EL (cell line): ENCODE measurements at regions not wholly inside any gene's neighbourhood (a gene's known extent, or its start where the extent isn't known, plus 50 kb on each side); places are given as distances from the start of the nearest gene placed in this dataset.

Source experiments
- DNase-seq: peaks from one replicate; pipeline ENCODE4 v3.0.0-alpha.2; 2016

DNA sequence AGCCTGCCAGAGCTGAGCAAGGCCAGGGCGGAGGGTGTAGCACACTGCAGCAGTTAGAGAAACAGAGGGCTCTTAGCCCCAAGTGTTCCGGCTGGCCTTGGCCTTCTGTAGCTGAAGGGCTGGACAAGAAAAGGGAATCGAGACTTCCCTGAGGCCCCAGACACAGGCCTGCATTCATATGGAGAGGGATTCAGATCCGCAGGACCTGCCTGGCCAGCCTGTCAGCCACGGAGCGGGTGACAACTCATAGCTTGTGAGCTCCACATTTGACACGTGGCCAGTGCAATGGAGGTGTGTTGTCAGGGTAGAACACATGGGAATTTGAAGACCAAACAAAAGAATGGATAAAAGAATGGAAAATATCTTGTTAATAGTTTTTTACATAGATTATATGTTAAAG is 182.2 kb upstream of the GSC start:
- DNase-seq: no peak

DNA sequence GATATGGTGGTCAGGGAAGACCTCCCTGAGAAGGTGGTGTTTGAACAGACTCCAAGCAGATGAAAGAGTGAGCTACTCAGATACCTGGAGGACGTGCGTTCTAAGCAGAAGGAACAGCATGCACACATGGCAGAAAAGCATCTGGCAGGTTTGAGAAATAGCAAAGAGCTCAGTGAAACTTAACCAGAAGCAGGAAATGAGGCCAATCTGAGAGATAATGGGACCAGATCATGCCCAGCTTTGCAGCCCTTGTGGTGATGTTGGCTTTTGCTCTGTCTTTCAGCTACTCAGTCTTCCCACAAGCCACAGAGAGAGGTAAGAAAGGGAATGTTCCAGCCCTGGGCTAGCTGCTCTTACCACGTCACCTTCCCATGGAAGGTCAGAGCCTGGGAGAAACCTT is 176.3 kb upstream of the GSC start:
- DNase-seq: no peak

DNA sequence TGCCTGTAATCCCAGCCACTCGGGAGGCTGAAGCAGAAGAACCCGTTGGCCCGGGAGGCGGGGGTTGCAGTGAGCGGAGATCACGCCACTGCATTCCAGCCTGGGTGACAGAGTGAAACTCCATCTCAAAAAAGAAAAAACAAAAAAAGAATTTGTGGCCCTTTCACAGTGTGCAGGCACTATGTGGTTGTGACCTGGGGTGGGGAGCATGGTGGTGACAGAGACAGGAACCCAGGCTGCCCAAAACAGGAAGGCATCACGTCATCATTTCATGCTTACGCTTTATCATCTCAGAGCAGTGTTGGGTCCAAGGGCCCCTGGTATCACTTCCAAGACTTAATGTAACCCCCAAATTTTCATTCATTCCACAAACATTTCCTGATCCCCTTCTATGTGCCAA is 175.7 kb upstream of the GSC start:
- no peak for DNase-seq

DNA sequence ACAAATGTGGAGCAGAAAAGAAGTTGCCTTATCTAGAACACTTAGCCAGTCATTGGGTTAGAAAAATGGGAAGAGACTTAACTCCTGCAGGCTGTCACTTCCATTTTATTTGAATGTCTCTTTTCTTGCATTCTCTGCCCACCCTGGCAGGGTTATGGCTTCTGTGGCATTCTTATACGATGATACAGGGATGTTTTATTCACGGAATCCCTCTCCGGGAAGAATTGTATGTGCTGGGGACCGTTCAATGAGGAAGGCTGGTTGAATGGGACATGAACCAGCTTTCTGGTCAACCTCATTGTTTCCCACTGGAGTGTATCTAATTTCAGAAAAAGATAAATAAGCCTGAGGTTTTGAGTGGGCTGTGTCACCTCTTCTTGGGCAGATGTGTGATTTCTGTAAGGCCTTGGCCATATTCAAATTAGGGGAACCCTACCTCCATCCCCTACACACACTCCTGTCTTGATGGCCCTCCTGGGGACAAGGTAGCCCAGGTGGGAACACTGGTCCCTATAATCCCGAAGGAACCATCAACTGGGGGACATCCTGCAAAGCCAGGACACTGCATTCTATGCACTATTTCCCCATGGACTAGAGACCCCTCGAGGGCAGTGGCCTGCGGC is 174.8 kb upstream of the GSC start:
- DNase-seq: no peak

DNA sequence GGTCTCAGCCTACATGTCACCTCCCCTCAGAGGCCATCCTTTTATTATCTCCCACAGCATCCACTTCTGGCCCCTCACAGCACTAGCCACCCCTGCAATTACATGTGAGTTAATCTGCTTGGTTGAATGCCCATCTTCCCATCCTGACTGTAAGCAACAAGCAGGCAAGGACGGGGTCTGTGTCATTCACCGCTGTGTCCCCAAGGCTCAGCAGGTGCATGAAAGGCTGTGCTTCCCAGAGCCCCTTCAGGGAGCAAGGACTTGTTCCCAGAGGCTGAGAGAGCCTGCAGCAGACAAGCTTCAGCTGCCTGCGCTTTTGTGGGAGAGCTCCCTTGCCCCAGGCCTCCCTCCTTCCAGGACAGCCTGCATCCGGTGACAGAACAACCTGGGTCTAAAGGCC is 172.7 kb upstream of the GSC start:
- DNase-seq: no peak

DNA sequence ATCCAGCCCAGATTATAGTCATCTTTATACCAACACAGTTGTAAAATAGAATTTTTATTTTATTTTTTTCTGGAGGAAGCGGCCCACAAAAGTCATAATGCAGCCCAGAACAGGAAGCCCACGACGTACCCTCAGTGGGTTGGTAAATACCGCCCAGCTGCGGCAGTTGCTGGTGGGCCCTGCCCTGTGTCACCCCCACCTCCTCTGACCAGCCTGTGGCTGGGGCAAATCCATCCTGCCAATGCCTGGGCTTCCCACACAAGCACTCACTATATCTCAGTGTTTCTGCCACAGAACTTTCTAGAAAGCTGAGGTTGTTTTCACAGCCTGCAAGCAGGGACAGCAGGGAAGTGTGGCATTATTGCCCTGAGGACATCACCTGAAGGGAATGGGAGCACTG is 171.4 kb upstream of the GSC start:
- DNase-seq: no peak

DNA sequence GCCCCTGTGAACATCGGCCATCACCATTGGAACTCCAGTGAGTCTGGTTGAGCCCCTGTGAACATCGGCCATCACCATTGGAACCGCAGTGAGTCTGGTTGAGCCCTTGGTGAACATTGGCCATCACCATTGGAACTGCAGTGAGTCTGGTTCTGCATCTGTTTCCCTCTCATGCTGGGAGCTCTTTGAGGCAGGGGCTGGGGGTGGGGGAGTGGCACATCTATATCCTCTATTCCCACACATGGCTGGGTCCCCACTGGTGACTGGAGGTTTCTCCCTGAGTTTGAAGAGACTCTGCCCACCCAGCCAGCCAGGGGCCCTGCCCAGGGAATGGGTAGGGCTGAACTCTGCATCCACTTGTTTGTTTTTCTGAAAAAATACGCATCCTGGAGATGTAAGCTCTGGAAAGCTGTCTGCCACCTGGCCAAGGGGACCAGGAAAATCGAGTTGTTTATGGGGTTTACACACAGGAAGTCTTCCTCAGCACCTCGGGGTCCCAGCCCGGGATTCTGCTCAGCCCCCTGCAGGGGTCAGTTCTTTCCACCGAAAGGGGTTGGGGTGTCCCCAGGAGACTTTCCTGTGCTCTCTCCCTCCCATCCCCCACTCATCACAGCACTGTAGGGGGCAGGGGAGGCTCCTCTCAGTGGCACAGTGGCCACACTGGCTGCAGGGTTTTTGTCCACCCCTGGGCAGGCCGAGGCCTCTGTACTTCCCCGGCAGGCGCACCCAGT is 170.5 kb upstream of the GSC start:
- no peak for DNase-seq

DNA sequence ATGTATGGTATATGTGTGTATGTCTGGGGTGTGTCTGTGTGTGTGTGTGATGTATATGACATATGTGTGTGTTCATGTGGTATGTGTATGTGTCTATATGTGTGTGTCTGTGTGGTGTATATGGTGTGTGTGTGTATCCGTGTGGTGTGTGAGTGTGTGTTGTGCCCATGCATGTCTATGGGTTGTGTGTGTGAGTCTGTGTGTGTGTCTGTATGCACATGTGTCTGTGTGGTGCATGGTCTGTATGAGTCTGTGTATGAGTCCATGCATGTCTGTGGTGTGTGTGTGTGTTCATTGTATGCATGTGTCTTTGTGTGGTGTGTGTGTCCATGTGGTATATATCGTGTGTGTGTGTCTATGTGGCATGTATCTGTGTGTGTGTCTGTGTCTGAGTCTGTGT is 168.1 kb upstream of the GSC start:
- DNase-seq: no peak

DNA sequence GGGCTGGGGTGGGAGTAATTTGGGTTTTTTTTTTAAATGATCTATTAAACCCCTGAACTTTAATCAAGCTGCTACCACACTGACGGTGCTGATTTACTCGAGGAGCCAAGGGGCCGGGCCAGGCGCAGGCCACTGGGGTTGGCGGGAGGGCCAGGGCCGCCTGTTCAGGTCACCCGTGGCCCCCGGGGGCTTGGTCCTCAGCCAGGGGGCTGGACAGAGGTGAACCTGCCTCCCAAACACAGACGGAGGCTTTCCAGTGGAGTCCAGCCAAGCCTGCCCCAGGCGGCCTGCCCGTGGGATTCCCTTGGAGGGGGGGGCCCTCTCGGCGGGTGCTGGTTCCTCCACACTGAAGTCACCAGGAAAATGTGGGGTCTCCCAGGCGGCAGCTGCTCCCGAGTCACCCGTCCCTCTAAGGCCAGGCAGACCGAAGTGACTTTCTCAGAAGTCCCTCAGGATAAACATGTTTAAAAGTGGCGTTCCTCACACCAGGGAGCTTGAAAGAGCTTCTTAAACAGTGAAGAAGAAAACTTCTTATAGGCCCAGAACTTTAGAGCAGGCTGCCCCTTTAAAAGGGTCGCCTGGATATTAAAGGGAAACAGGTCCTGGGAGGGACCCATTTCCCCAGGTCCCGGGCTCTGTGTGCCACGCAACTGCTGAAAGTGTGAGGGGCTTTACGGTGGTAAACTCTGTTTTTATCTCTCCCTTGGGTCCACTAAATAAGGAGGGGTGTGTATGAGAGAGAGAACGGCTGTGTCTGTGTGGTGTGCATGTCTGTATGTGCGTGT is 167.2 kb upstream of the GSC start:
- DNase-seq: no peak

DNA sequence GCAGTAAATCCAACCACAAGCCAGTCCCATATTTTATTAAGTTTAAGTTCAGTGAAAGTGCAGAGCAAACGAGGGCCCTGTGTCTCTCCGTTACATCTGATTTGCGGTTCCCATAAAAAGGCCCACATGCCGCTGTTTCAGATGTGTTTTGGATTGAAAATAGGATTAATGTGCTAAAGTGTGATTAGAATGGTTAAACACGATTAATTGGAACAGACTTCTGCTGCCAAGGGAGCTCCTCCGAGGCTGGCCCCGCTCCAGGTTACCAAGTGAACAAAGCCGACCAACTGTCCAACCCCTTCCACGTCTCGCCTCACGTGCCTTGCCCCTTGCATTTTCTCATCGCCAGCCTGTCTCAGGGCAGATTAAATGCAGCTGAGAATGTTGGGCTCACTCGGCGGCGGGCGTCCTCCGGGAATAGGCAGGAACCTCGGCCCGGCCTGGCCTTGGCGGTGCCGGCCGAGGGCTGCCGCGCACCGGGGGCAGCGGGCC is 166.5 kb upstream of the GSC start:
- DNase-seq: peak; percentile 5

DNA sequence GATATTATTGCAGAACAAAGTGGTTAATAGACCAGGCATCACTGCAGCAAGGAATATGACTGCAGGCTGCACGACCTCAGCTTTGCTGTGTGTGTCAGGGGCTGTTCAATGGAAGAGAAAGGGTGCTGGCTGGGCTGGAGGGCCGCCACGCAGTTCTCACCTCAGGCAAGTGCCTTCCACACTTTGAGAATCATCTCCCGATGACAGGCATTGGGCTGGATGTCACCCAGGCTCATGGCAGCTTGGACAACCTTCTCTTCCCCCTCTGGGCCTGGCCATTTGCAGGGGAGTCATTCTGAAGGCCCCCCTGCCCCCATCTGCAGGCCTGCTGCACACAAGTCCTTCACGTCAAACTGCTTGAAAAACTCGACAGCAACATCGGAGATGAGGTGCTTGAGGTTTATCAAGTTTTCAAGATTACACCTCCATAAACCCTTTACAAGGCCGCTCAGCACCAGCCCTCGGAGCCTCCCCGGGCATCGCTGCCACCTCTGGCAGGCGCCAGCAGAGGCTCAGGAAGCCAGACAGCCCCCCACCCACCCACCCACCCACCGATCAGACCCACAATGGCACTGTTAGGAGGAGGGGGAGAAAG is 165.9 kb upstream of the GSC start:
- DNase-seq: no peak

DNA sequence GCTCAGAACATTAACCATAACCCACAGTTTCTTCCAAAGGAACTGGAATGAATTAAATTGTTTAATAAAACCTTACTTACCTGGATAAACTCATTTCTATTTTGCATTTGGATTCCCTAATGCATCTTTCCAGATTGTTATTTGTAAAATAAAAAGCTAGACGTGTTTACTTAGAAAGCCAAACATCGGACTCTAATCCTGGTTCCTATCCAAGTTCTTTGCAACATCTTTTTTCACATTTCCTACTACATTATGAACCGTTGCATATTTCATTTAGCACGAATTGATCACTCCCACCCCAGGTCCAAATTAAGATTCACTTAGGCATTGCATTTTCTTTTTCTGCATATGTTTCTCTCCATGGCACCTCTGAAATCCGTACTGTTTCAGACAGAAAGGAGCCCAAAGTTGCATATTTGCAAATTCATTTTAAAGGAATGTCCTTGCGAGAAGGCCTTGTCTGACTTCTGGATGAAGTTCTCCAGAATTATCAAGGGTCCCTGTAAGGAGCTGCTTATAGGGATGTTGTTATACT is 164.4 kb upstream of the GSC start:
- DNase-seq: no peak

DNA sequence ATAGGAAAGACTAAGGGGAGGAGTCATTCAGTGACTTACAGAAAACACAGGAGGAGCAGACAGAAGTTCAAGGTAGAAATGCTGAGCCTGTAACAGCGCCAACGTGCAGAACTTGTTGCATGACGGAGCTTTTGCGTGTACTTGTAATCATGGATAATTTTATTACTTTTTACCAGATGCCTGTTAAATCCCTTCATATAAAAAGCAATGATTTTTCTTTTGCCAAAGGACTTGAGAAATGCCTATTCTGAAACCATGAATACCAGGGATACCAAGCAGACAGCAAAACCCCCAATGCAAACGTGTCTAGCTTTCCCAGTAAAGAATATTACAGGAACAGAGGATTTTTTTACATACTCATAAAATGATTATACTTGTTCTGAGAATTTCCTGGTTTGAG is 163.6 kb upstream of the GSC start:
- no peak for DNase-seq

DNA sequence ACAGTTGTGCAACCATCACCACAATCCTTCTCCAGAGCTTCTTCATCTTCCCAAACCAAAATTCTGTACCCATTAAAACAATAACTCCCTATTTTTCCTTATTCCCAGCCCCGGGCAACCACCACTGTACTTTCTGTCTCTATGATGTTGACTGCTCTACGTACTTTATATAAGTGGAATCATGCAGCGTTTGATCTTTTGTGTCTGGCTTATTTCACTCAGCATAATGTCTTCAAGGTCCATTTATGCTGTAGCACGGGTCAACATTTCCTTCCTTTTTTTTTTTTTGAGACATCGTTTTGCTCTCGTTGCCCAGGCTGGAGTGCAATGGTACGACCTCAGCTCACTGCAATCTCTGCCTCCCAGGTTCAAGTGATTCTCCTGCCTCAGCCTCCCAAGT is 162.7 kb upstream of the GSC start:
- no peak for DNase-seq

DNA sequence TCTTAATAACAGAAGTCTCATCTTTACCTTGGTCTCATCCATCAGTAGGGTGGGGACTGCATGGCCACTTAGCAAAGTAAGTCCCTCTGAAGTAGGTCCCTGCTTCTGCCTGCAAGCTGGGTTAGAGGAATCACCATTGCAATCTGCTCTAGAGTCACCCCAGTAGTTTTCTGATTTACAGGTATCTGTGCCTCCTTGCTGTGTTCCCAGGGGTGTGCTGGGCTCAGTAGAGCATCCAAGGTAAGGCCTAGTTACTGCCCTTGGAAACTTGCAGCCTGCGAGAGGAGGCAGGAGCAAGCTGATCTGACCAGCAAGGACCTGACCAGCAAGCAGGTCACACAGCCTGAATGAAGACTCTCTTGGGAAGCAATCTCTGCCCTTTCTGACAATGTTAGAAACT is 160.8 kb upstream of the GSC start:
- no peak for DNase-seq

DNA sequence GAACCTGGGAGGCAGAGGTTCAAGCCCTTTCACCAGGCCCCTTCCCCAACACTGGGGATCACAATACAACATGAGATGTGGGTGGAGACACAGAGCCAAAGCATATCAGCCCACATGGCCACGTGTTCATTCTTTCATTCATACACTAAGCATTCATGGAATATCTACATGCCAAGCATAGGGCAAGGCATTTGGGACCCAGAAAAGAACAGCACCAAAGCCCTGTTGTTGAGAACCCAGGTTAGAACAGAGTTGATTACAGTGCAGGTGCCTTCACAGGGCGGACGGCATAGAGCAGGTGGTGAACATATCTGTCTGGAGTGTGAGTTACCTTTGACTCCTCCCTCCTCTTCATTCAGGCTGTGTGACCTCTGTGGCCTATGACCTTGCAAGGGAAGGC is 159.4 kb upstream of the GSC start:
- no peak for DNase-seq

DNA sequence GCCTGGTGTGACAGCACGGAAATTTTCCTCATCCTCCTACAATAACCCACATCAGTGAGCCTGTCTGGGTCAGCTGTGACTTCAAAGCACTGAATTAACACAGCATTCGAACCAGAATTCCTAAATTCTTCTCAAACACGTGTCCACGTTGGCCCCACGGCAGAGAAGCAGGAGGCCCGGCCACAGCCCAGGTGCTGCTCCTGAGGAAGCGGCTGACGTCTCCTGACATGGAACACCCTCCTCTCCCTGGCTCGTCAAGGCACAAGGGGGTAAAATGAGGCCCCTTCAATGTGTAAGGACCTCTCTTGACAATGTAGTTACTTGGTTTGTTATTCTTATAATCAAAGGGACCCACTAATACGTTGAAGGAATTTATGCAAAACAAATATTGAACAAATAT is 156.3 kb upstream of the GSC start:
- DNase-seq: no peak

DNA sequence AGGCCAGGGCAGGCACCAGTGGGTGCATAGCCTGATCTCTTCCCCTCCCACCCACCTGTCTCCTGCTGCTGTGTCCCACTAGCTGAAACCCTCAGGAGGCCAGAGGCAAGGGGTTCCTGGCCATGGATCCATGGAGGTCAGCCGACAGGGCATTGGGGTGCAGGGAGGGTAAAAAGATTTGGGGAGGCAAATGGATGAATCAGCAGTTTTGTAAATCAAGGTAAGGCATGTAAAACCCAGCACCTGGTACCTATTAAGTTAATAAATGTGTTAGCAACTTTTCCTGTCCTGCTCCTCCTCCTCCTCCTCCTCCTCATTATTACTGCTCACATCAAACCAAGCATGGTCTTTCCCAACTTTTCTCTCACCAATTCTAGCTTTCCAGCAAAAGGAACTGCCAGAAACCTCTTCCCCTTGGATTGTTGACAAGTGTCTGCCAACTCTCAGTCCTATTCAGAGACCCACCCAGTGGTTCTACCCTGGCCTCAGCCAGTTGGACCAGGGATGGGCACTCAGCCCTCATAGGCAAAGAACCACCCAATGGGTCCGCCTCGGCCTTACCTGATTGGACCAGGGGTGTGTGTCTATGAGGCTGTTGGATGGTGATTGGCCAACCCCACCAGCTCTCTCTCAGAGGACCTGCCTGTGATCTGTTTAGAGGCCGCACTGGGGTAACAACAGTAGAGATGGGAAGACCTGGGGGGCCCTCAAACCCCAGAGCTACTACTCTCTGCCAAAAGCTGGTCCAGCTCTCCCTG is 155.7 kb upstream of the GSC start:
- no peak for DNase-seq

DNA sequence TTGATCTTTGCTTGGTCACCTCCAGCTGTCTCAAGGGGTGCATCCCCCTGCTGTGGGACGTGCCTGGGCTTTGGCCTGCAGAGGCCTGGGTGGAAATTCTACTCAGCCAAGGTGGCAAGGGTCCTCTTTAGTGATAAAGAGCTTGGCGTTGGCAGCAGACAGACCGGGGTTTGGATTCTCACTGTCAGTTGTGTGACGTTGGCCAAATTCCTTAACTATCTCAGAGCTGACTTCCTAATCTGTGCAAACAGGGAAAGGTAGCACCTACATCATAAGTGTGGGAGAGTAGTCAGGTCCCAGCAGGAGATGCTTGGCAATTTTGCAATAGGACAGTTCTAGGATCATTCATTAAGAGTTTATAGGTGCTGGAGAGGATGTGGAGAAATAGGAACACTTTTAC is 154.3 kb upstream of the GSC start:
- no peak for DNase-seq

DNA sequence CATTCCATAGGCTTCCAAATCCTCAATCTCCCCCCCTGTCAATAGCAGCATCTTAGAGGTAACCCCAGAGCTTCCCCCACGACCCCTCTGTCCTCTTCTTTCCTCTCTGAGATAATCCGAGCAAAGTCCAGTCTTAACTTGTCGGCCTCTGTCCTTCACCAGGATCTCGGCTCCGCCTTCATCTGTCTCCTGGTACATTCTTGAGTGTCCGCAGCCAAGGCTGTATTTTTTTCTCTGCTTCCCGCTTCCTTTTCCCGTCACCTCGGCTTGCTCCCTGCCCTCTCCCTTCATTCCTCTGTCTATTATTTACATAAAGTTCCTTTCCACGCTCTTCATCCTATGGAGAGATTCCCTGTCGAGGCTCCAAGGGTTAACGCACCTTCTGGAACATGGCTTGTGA is 153.9 kb upstream of the GSC start:
- DNase-seq: no peak

DNA sequence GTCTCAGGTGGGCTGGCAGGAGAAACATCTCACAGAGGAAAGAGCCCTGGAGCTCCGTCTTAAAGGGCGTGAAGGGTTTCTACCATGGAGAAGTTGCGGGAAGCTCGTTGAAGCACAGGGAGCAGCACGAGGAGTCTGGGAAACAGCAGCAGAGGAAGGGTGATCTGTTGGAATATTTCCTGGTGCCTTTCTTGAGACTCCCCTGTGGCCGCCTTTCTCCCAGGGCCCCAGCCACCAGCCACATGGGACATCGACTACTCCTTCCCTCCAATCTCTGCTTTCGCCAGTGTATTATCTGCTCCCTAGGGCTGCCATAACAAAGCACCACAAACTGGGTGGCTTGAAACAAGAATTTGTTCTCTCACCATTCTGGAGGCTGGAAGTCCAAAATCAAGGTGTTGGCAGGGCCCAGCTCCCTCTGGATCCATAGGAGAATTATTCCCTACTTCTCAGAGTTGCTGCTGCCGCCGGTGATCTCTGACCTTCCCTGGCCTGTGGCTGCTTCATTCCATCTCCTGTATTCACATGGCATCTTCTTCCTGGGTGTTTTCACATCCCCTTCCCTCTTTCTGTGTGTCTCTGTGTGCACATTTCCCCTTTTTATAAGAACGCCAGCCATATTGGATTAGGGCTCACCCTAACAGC is 152.8 kb upstream of the GSC start:
- DNase-seq: no peak
